Endothelial cell of umbilical vein (primary cell): ENCODE measurements at regions not wholly inside any gene's neighbourhood (a gene's known extent, or its start where the extent isn't known, plus 50 kb on each side); places are given as distances from the start of the nearest gene placed in this dataset.

ENCODE experiments used
- BruUV-seq: library from RNA; stranded (reverse); fragments of 400-500 nt; replicated peaks from 2 replicates; lab custom pipeline; 2021; lab: Mats Ljungman, UMichigan
- CTCF ChIA-PET: fragments of 300-600, 350-600 bp; sonication (Branson Sonifier 250); formaldehyde crosslinking; loops from one replicate; lab custom pipeline; 2021; ENCODE audit warnings: antibody characterized with exemption, inconsistent platforms; lab: Charles Lee
- POLR2A ChIA-PET: fragments of 300-600, 350-600 bp; sonication (Branson Sonifier 250); formaldehyde crosslinking; loops from one replicate; lab custom pipeline; 2021; ENCODE audit warnings: antibody characterized with exemption, inconsistent platforms; lab: Charles Lee
- DNase-seq: peaks from one replicate; pipeline ENCODE4 v3.0.0-alpha.2; 2011; ENCODE audit warnings: low read depth, low spot score
- FAIRE-seq: peaks from 2 replicates; lab custom pipeline; 2011; peaks lifted over from hg19 to GRCh38; lab: Jason Lieb, UNC
- H2AFZ ChIP-seq: 2 replicates; pipeline ENCODE4 v1.6.0; 2012; ENCODE audit warnings: low read depth, low read length, control low read depth, inconsistent platforms
- H3K27ac ChIP-seq: 2 replicates; pipeline ENCODE4 v1.5.1; 2011; ENCODE audit warnings: low read depth, mild to moderate bottlenecking, control low read depth, low read length, moderate library complexity; ENCODE audit not compliant: insufficient read depth
- H3K27me3 ChIP-seq, 2 experiments: 2 replicates each; pipeline versions ENCODE4 v1.6.0 to v1.6.1; 2011; ENCODE audit warnings: low read length in 2 of 2, mixed read lengths in 1 of 2; ENCODE audit not compliant: control insufficient read depth in 2 of 2, insufficient read depth in 2 of 2
- H3K36me3 ChIP-seq, 2 experiments: 2 replicates in 1 of 2; 3 replicates in 1 of 2; pipeline ENCODE4 v1.5.1; 2011; ENCODE audit warnings: low read length in 2 of 2, mild to moderate bottlenecking in 1 of 2, moderate library complexity in 1 of 2; ENCODE audit not compliant: control insufficient read depth in 2 of 2, insufficient read depth in 2 of 2; ENCODE audit errors: extremely low read depth in 1 of 2
- H3K4me1 ChIP-seq: 3 replicates; pipeline ENCODE4 v1.5.1; 2011; ENCODE audit warnings: mild to moderate bottlenecking, low read length; ENCODE audit not compliant: control insufficient read depth, insufficient read depth; ENCODE audit errors: extremely low read depth
- H3K4me2 ChIP-seq: 2 replicates; pipeline ENCODE4 v1.6.1; 2011; ENCODE audit warnings: low read length, control low read depth, mixed read lengths; ENCODE audit not compliant: insufficient read depth
- H3K4me3 ChIP-seq, 3 experiments: fragments of 200-600 bp in 1 of 3; sonication (generic), shearing (Covaris generic) in 1 of 3; replicated peaks in 1 of 3; 2 replicates each; pipeline ENCODE4 v1.5.1; 2011 to 2016; ENCODE audit warnings: control low read depth in 3 of 3, low read length in 3 of 3, mild to moderate bottlenecking in 2 of 3, inconsistent platforms in 1 of 3, low read depth in 1 of 3, moderate library complexity in 1 of 3; ENCODE audit not compliant: insufficient read depth in 1 of 3
- H3K79me2 ChIP-seq: 2 replicates; pipeline ENCODE4 v1.6.0; 2012; ENCODE audit warnings: low read length, inconsistent platforms; ENCODE audit not compliant: control insufficient read depth, insufficient read depth
- H3K9ac ChIP-seq: replicated peaks from 2 replicates; pipeline ENCODE3; 2011; ENCODE audit warnings: low read length, control low read depth; ENCODE audit not compliant: insufficient read depth; ENCODE audit errors: extremely low read depth
- H3K9me1 ChIP-seq: replicated peaks from 3 replicates; pipeline ENCODE4 v1.6.0; 2011; ENCODE audit warnings: mild to moderate bottlenecking, low read length; ENCODE audit not compliant: control insufficient read depth, insufficient read depth; ENCODE audit errors: extremely low read depth
- H3K9me3 ChIP-seq: replicated peaks from 2 replicates; pipeline ENCODE4 v1.5.1; 2012; ENCODE audit warnings: low read length, inconsistent platforms; ENCODE audit not compliant: control insufficient read depth, insufficient read depth
- H4K20me1 ChIP-seq: replicated peaks from 2 replicates; pipeline ENCODE3; 2011; ENCODE audit warnings: mild to moderate bottlenecking, low read length; ENCODE audit not compliant: control insufficient read depth, insufficient read depth; ENCODE audit errors: extremely low read depth
- EZH2 ChIP-seq: IDR thresholded peaks from 2 replicates; pipeline ENCODE4 v1.6.1; 2012; ENCODE audit warnings: borderline replicate concordance, low read depth, mild to moderate bottlenecking, moderate library complexity, low read length, inconsistent platforms; ENCODE audit not compliant: severe bottlenecking
- FOS ChIP-seq: IDR thresholded peaks from 2 replicates; pipeline ENCODE4 v1.6.1; 2011; ENCODE audit warnings: mild to moderate bottlenecking, low read length, moderate library complexity, borderline replicate concordance; ENCODE audit not compliant: insufficient read depth
- GATA2 ChIP-seq: IDR thresholded peaks from 2 replicates; pipeline ENCODE4 v1.7.0; 2011; ENCODE audit warnings: low read depth, mild to moderate bottlenecking, moderate library complexity, mixed read lengths, low read length; ENCODE audit not compliant: insufficient read length, insufficient read depth
- JUN ChIP-seq: IDR thresholded peaks from 2 replicates; pipeline ENCODE4 v1.6.1; 2011; ENCODE audit warnings: borderline replicate concordance, low read depth; ENCODE audit not compliant: insufficient read length, insufficient read depth
- MAX ChIP-seq: IDR thresholded peaks from 2 replicates; pipeline ENCODE4 v1.6.1; 2011; ENCODE audit not compliant: insufficient read depth, insufficient read length
- MYC ChIP-seq: IDR thresholded peaks from one replicate; pipeline ENCODE4 v1.6.1; 2011; ENCODE audit warnings: mild to moderate bottlenecking, low read depth, low read length
- POLR2A ChIP-seq: IDR thresholded peaks from 2 replicates; pipeline ENCODE4 v1.6.1; 2012; ENCODE audit warnings: low read depth, mild to moderate bottlenecking, control low read depth, low read length
- POLR2AphosphoS5 ChIP-seq: IDR thresholded peaks from 2 replicates; pipeline ENCODE4 v1.6.1; 2012; ENCODE audit warnings: low read depth, mild to moderate bottlenecking, control low read depth, low read length, moderate library complexity; ENCODE audit not compliant: insufficient read depth
- dilution Hi-C: fragments of 300-500 bp; cut with MboI; formaldehyde crosslinking; loops from one replicate; pipeline ENCODE4 v1.15.0; 2019; ENCODE audit warnings: low sequenced_read_pairs; ENCODE audit not compliant: extremely low pct_ligation_motif_present
- intact Hi-C: fragments of 100-400 bp; cut with micrococcal nuclease; formaldehyde crosslinking; loops from one replicate; pipeline ENCODE4 v1.10.0; 2022
- TF ChIP-seq, protein P1 (sequence below), 2 donors: IDR thresholded peaks; 1 replicate in 1 of 2; 2 replicates in 1 of 2; pipeline ENCODE4 v1.5.1; 2011; ENCODE audit warnings: low read length in 2 of 2, mild to moderate bottlenecking in 2 of 2, moderate library complexity in 2 of 2, control low read depth in 1 of 2, inconsistent platforms in 1 of 2, low read depth in 1 of 2; ENCODE audit not compliant: insufficient read depth in 1 of 2; ENCODE audit errors: extremely low read depth in 1 of 2

- intact Hi-C loops (no loop called here), dilution Hi-C loops (no loop called here)
- CTCF ChIA-PET = no interaction called here
- Histone ChIP-seq H3K36me3 (no peaks in the 10 kb centered on the region), H3K9ac (no peak overlapping the region), H3K4me1 (no peaks in the 10 kb centered on the region), H2AFZ (no peak overlapping the region), H3K4me2 (no peak overlapping the region), H3K4me3 (no peak overlapping the region), H3K9me3 (no peaks in the 10 kb centered on the region), H3K27ac (no peak overlapping the region), H3K9me1 (no peaks in the 10 kb centered on the region), H3K27me3 (no peaks in the 10 kb centered on the region), H4K20me1 (no peaks in the 10 kb centered on the region), H3K79me2 (no peaks in the 10 kb centered on the region)
- POLR2A ChIA-PET = no interaction called here
- no TSS peak for BruUV-seq
- TF ChIP-seq FOS = no peak
- FAIRE-seq (no peak), DNase-seq (no peak)
These were observed 161.9 kb downstream of the RELL1 start for GRCh38 chr4:37524267-37524666.

DNA sequence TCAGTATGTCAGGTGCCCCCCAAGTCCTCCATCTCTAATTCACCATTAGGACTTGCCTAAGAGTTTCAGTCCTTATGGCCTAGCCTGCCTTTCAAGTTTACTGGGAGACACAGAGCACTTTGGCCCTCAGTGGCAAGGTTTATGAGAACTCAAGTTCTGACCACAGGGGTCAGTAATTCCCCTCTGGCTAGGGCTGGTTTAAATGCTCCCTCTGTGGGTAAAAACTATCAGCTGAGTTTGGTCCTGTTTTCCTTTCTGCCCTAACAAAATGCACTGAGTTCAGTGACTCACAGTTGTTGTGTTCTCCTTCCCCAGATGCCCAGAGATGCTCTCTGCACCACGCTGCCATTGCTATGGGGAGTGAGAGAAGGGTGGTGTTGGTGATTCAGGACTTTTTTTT lies 163.2 kb downstream of the RELL1 start:
- Histone ChIP-seq H3K36me3 (no peaks in the 10 kb centered on the region), H2AFZ (no peak overlapping the region), H3K4me2 (no peak overlapping the region), H3K27me3 (no peaks in the 10 kb centered on the region), H3K4me3 (no peak overlapping the region), H3K27ac (no peak overlapping the region), H4K20me1 (no peaks in the 10 kb centered on the region), H3K4me1 (no peaks in the 10 kb centered on the region), H3K79me2 (no peaks in the 10 kb centered on the region), H3K9me3 (no peaks in the 10 kb centered on the region), H3K9ac (no peak overlapping the region), H3K9me1 (no peaks in the 10 kb centered on the region)
- BruUV-seq = no TSS peak
- POLR2A ChIA-PET = no interaction called here
- intact Hi-C loops (no loop called here), dilution Hi-C loops (no loop called here)
- no peak for DNase-seq
- CTCF ChIA-PET = no interaction called here
- no peak for FAIRE-seq
- TF ChIP-seq, protein P1, sequence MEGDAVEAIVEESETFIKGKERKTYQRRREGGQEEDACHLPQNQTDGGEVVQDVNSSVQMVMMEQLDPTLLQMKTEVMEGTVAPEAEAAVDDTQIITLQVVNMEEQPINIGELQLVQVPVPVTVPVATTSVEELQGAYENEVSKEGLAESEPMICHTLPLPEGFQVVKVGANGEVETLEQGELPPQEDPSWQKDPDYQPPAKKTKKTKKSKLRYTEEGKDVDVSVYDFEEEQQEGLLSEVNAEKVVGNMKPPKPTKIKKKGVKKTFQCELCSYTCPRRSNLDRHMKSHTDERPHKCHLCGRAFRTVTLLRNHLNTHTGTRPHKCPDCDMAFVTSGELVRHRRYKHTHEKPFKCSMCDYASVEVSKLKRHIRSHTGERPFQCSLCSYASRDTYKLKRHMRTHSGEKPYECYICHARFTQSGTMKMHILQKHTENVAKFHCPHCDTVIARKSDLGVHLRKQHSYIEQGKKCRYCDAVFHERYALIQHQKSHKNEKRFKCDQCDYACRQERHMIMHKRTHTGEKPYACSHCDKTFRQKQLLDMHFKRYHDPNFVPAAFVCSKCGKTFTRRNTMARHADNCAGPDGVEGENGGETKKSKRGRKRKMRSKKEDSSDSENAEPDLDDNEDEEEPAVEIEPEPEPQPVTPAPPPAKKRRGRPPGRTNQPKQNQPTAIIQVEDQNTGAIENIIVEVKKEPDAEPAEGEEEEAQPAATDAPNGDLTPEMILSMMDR (IDR thresholded peaks at IDR 0.05; ENCODE audit: extremely low read depth in 1 of 2, insufficient read depth in 1 of 2, low read depth in 1 of 2, low read length in 2 of 2) = no peak
- TF ChIP-seq POLR2A (no peak), POLR2AphosphoS5 (no peak), MYC (no peak), FOS (no peak), MAX (no peak), EZH2 (no peak), JUN (no peak), GATA2 (no peak)
